Upper lobe of left lung (tissue), 4 donors: ENCODE measurements at regions not wholly inside any gene's neighbourhood (a gene's known extent, or its start where the extent isn't known, plus 50 kb on each side); places are given as distances from the start of the nearest gene placed in this dataset.
"Not testable (repeated sequence)": the region's sequence is repeated elsewhere in the genome, so short reads cannot be mapped to it uniquely, and the experiment has no call there.

Experiments used
- POLR2A ChIP-seq, 4 donors: fragments of 450-650 bp; IDR thresholded peaks; one replicate each; pipeline ENCODE4 v1.5.1; 2016 to 2017; ENCODE audit warnings: antibody characterized with exemption in 4 of 4, mild to moderate bottlenecking in 2 of 4
- TF ChIP-seq, protein P1 (sequence below), 6 experiments: fragments of 450-650 bp in 4 of 6; fragments of 200-600 bp in 2 of 6; sonication (generic) in 2 of 6; IDR thresholded peaks; one replicate each; pipeline ENCODE4 v1.5.1; 2016 to 2019; ENCODE audit warnings: antibody characterized with exemption in 6 of 6

- TF ChIP-seq, protein P1, sequence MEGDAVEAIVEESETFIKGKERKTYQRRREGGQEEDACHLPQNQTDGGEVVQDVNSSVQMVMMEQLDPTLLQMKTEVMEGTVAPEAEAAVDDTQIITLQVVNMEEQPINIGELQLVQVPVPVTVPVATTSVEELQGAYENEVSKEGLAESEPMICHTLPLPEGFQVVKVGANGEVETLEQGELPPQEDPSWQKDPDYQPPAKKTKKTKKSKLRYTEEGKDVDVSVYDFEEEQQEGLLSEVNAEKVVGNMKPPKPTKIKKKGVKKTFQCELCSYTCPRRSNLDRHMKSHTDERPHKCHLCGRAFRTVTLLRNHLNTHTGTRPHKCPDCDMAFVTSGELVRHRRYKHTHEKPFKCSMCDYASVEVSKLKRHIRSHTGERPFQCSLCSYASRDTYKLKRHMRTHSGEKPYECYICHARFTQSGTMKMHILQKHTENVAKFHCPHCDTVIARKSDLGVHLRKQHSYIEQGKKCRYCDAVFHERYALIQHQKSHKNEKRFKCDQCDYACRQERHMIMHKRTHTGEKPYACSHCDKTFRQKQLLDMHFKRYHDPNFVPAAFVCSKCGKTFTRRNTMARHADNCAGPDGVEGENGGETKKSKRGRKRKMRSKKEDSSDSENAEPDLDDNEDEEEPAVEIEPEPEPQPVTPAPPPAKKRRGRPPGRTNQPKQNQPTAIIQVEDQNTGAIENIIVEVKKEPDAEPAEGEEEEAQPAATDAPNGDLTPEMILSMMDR (IDR thresholded peaks at IDR 0.05) = not testable (repeated sequence)
- not testable (repeated sequence) for TF ChIP-seq POLR2A (IDR thresholded peaks at IDR 0.05)
Measured at GRCh38 chr2:182609005-182609404, 107.1 kb upstream of the DNAJC10 start.
